ENCODE measurements at regions not wholly inside any gene's neighbourhood (a gene's known extent, or its start where the extent isn't known, plus 50 kb on each side); places are given as distances from the start of the nearest gene placed in this dataset.

GRCh38 chr5:58366461-58366860, 93.4 kb downstream of the PLK2 start:
- Mint-ChIP-seq H3K27me3 (ENCODE audit: low read depth) (no peaks in the 10 kb centered on the region), H3K4me1 (ENCODE audit: low read depth) (no peaks in the 10 kb centered on the region), H3K27ac (no peak overlapping the region), H3K4me3 (no peak overlapping the region), H3K36me3 (ENCODE audit: low read depth) (no peaks in the 10 kb centered on the region), H3K9me3 (no peaks in the 10 kb centered on the region)
- DNase-seq (ENCODE audit: low spot score) = no peak

DNA sequence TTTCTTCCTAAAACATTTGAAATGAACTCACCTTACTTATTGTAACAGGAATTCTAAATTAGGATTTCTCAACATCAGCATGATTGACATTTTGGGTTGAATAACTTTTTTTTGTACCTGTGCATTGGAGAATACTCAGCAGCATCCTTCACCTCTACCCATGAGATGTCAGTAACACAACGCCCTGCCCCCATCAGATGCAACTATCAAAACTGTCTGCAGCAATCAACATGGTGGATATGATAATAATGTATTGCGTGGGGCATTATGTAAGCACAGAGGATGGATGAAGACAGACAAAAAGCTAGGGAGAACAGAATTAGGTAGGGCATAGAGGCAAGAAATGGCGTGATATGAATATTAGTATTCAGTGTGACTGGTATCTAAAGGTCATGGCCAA, 94.1 kb downstream of the PLK2 start:
- H3K27ac Mint-ChIP-seq = no peak overlapping the region
- no peak for DNase-seq (ENCODE audit: low spot score)
- no peaks in the 10 kb centered on the region for H3K27me3 Mint-ChIP-seq (ENCODE audit: low read depth)
- H3K36me3 Mint-ChIP-seq (ENCODE audit: low read depth) = no peaks in the 10 kb centered on the region
- H3K4me1 Mint-ChIP-seq (ENCODE audit: low read depth) = no peaks in the 10 kb centered on the region
- no peak overlapping the region for H3K4me3 Mint-ChIP-seq
- no peaks in the 10 kb centered on the region for H3K9me3 Mint-ChIP-seq

DNA sequence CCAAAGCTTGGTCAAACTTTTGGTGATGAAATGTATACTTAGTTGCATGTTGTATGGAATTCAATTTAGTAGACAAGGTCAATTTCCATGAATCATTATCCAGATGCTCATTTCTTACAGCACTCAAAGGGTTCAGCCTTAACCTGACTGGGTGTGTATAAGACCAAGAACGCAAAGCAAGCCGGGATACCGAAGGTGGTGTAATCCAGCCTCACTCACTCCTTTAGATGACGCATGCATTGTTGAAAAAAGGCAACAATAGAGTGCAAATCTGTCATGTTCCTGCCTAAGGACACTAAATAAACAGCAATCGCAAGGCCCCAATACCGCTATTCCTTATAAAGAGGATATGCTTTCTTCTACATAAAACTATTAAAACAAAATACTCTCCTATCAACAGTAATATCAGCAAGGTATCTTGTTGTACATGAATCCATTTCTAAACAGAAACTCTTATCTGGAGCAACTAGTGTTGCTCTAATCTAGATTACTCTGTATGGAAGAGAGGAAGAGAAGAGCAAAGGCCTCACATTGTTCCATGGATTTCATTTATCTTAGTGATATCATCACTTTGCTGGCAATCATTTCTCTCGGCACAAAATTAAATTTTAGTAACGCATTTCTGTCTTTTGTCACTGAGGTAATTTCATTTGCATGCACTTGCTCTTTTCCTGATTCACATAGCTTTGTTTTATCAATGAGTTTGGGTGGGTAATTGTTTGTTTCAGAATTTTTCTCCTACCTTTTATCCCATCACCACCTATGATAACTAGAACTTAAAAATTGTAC, 96.2 kb downstream of the PLK2 start:
- Mint-ChIP-seq H3K9me3 (no peaks in the 10 kb centered on the region), H3K36me3 (ENCODE audit: low read depth) (no peaks in the 10 kb centered on the region), H3K27me3 (ENCODE audit: low read depth) (no peaks in the 10 kb centered on the region), H3K4me1 (ENCODE audit: low read depth) (no peaks in the 10 kb centered on the region), H3K27ac (no peak overlapping the region), H3K4me3 (no peak overlapping the region)
- DNase-seq (ENCODE audit: low spot score) = no peak

DNA sequence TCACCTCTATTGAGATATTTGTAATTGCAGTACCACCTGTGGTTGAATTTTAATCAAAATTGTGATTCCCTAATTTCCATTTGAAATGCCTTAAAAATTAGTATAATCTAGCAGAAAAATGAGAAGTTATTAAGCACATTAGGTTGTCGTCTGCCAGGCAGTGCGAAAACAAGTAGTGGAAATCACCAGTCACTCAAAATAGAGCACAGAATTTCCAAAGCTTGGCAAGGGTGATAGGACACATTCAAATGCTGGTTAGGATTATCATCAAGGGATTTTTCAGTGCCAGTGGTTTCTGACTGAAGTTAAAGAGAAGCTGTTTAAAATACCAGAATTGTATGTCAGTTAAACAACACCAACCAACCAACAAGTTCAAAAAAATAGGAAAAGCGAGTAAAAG, 97.8 kb downstream of the PLK2 start:
- Mint-ChIP-seq H3K4me3 (no peak overlapping the region), H3K36me3 (ENCODE audit: low read depth) (no peaks in the 10 kb centered on the region), H3K4me1 (ENCODE audit: low read depth) (no peaks in the 10 kb centered on the region), H3K27me3 (ENCODE audit: low read depth) (no peaks in the 10 kb centered on the region), H3K27ac (no peak overlapping the region), H3K9me3 (no peaks in the 10 kb centered on the region)
- no peak for DNase-seq (ENCODE audit: low spot score)

DNA sequence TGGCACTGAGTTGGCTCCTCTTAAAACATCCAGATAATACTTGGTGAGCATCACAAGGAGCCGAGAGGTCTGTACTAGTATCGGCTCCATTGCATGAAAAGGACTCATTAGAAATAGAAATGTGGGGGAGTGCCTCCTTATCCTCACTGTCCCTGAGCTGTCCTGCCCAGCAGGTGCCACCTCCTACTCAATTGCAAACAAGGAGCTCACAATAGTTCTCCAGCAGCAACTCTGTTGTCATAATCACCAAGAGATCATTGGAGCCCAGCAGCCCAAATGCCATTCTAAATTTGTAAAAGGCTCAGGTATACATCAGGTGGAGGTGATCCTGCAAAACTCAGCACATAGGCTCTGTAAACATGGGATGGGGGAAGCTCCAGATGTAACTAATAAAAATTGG, 99.1 kb downstream of the PLK2 start:
- no peak overlapping the region for H3K4me3 Mint-ChIP-seq
- H3K36me3 Mint-ChIP-seq (ENCODE audit: low read depth) = no peaks in the 10 kb centered on the region
- H3K27me3 Mint-ChIP-seq (ENCODE audit: low read depth) = no peaks in the 10 kb centered on the region
- no peaks in the 10 kb centered on the region for H3K4me1 Mint-ChIP-seq (ENCODE audit: low read depth)
- H3K27ac Mint-ChIP-seq = no peak overlapping the region
- no peaks in the 10 kb centered on the region for H3K9me3 Mint-ChIP-seq
- DNase-seq (ENCODE audit: low spot score) = no peak

DNA sequence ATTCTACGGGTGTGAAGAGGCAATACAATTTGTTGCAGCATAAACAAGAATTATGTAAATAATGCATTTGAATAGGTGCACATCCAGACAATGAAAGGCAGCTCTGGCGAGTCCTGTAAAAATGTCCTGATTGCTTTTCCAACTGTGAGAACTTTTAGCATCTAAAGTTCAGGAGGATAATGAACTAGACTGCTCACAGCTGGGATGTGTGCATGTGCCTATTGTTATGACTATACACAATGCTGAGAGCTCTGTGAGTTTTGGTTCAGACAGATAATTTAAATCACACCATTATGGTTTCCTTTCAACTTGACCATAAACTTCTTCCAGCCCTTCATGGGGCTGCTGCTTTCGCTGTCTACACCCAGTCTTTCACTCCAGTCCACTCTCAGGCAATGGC, 99.9 kb downstream of the PLK2 start:
- Mint-ChIP-seq H3K27ac (no peak overlapping the region), H3K4me1 (ENCODE audit: low read depth) (no peaks in the 10 kb centered on the region), H3K27me3 (ENCODE audit: low read depth) (no peaks in the 10 kb centered on the region)

GRCh38 chr5:58358501-58359178, 101.2 kb downstream of the PLK2 start:
- Mint-ChIP-seq H3K27ac (no peak overlapping the region), H3K27me3 (ENCODE audit: low read depth) (no peaks in the 10 kb centered on the region), H3K4me1 (ENCODE audit: low read depth) (no peaks in the 10 kb centered on the region), H3K9me3 (no peaks in the 10 kb centered on the region), H3K36me3 (ENCODE audit: low read depth) (no peaks in the 10 kb centered on the region), H3K4me3 (no peak overlapping the region)
- no peak for DNase-seq (ENCODE audit: low spot score)

More for the DNA sequence above, 99.9 kb downstream of the PLK2 start:
- Mint-ChIP-seq H3K36me3 (ENCODE audit: low read depth) (no peaks in the 10 kb centered on the region), H3K9me3 (no peaks in the 10 kb centered on the region), H3K4me3 (no peak overlapping the region)
- no peak for DNase-seq (ENCODE audit: low spot score)

- no peaks in the 10 kb centered on the region for H3K27me3 Mint-ChIP-seq (ENCODE audit: low read depth)
- no peak for DNase-seq (ENCODE audit: low spot score)
- no peaks in the 10 kb centered on the region for H3K4me1 Mint-ChIP-seq (ENCODE audit: low read depth)
- no peak overlapping the region for H3K27ac Mint-ChIP-seq
- H3K36me3 Mint-ChIP-seq (ENCODE audit: low read depth) = no peaks in the 10 kb centered on the region
- no peak overlapping the region for H3K4me3 Mint-ChIP-seq
- H3K9me3 Mint-ChIP-seq = no peaks in the 10 kb centered on the region
Observed at GRCh38 chr5:58357799-58358500, 101.9 kb downstream of the PLK2 start.

DNA sequence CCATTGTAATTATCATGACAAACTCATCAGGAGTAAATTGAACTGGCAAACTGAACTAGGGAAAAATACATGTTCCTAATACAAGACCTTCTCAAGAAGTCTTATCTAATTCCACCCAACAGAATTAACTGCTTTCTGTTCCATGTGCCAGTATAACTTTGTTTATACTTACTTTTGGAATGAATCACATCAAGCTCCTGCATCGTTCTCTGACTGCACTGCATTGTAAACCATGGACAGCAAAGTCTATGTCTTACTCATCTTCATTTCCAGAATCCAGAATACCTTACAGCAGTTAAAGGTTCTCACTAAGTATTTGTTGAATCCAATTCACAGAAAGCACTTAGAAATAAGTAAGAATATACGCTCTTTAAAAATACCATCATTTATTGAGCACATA, 102.8 kb downstream of the PLK2 start:
- Mint-ChIP-seq H3K27me3 (ENCODE audit: low read depth) (no peaks in the 10 kb centered on the region), H3K4me3 (no peak overlapping the region), H3K36me3 (ENCODE audit: low read depth) (no peaks in the 10 kb centered on the region), H3K4me1 (ENCODE audit: low read depth) (no peaks in the 10 kb centered on the region), H3K9me3 (no peaks in the 10 kb centered on the region), H3K27ac (no peak overlapping the region)
- no peak for DNase-seq (ENCODE audit: low spot score)

- Mint-ChIP-seq H3K27ac (no peak overlapping the region), H3K4me1 (ENCODE audit: low read depth) (no peaks in the 10 kb centered on the region), H3K9me3 (no peaks in the 10 kb centered on the region), H3K27me3 (ENCODE audit: low read depth) (no peaks in the 10 kb centered on the region), H3K36me3 (ENCODE audit: low read depth) (no peaks in the 10 kb centered on the region), H3K4me3 (no peak overlapping the region)
- no peak for DNase-seq (ENCODE audit: low spot score)
Observed at GRCh38 chr5:58356662-58357061, 103.2 kb downstream of the PLK2 start.

GRCh38 chr5:58354827-58355226, 105.1 kb downstream of the PLK2 start:
- DNase-seq (ENCODE audit: low spot score) = no peak
- Mint-ChIP-seq H3K4me3 (no peak overlapping the region), H3K36me3 (ENCODE audit: low read depth) (no peaks in the 10 kb centered on the region), H3K4me1 (ENCODE audit: low read depth) (no peaks in the 10 kb centered on the region), H3K27ac (no peak overlapping the region), H3K9me3 (no peaks in the 10 kb centered on the region), H3K27me3 (ENCODE audit: low read depth) (no peaks in the 10 kb centered on the region)

DNA sequence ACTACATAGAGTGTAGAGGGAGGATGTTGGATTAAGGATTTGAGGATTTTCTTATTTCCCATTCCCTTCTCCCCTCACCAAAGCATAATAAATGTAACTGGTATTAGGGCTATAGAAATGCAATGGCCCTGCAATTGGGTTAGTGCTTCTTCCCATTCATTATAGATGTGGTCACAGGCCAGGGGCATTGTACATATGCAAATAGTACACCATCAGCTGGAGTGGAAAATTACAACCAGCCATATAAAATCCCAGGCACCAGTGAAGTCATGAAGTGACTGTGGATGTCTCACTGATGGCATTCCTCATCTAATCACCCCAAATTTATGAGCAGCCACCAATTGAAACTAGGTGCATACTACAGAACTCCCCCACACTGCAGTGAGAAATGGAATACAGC, 105.9 kb downstream of the PLK2 start:
- Mint-ChIP-seq H3K9me3 (no peaks in the 10 kb centered on the region), H3K27ac (no peak overlapping the region), H3K36me3 (ENCODE audit: low read depth) (no peaks in the 10 kb centered on the region), H3K4me1 (ENCODE audit: low read depth) (no peaks in the 10 kb centered on the region), H3K4me3 (no peak overlapping the region), H3K27me3 (ENCODE audit: low read depth) (no peaks in the 10 kb centered on the region)
- no peak for DNase-seq (ENCODE audit: low spot score)

- Mint-ChIP-seq H3K27ac (no peak overlapping the region), H3K4me1 (ENCODE audit: low read depth) (no peaks in the 10 kb centered on the region), H3K4me3 (no peak overlapping the region)
Observed at GRCh38 chr5:58351190-58351589, 108.7 kb downstream of the PLK2 start.

GRCh38 chr5:58348996-58349728, 110.7 kb downstream of the PLK2 start:
- no peak for DNase-seq (ENCODE audit: low spot score)
- Mint-ChIP-seq H3K27ac (no peak overlapping the region), H3K9me3 (no peaks in the 10 kb centered on the region), H3K36me3 (ENCODE audit: low read depth) (no peaks in the 10 kb centered on the region), H3K27me3 (ENCODE audit: low read depth) (no peaks in the 10 kb centered on the region), H3K4me1 (ENCODE audit: low read depth) (no peaks in the 10 kb centered on the region), H3K4me3 (no peak overlapping the region)

More at GRCh38 chr5:58351190-58351589, 108.7 kb downstream of the PLK2 start:
- Mint-ChIP-seq H3K9me3 (no peaks in the 10 kb centered on the region), H3K27me3 (ENCODE audit: low read depth) (no peaks in the 10 kb centered on the region), H3K36me3 (ENCODE audit: low read depth) (no peaks in the 10 kb centered on the region)
- DNase-seq (ENCODE audit: low spot score) = no peak
